ENCODE measurements at regions not wholly inside any gene's neighbourhood (a gene's known extent, or its start where the extent isn't known, plus 50 kb on each side); places are given as distances from the start of the nearest gene placed in this dataset.
A peak's percentile ranks its signal among the peaks of the same experiment; 100 is the strongest.

- H3K9me3 ChIP-seq: no peaks in the 10 kb centered on the region
- H3K4me1 ChIP-seq: peaks cover 0 to 21% (median 3%) of the 10 kb centered on the region in 9 donors
- intact Hi-C loops (cut with DNase I): no loop called here
- no peaks in the 10 kb centered on the region for H3K27me3 ChIP-seq
- no peaks in the 10 kb centered on the region for H3K36me3 ChIP-seq
- ATAC-seq (peak in 1 of 8 donors; percentile 6), DNase-seq (no peak)
- no peak overlapping the region for H3K27ac ChIP-seq
- WGBS, 2 donors: 94 to 96% methylated on average over 39 of the region's 39 CpGs
- H3K4me3 ChIP-seq: no peak overlapping the region
- TF ChIP-seq CTCF (IDR thresholded peaks at IDR 0.05): no peak
Measured at GRCh38 chr6:167662075-167662880, 164.4 kb upstream of the AFDN start.

GRCh38 chr6:167662881-167663205 is 163.9 kb upstream of the AFDN start:
- no peaks in the 10 kb centered on the region for H3K9me3 ChIP-seq
- DNase-seq (no peak), ATAC-seq (no peak)
- no peak overlapping the region for H3K4me3 ChIP-seq
- intact Hi-C loops (cut with DNase I): no loop called here
- no peaks in the 10 kb centered on the region for H3K36me3 ChIP-seq
- 79% methylated on average over 14 of the region's 14 CpGs for WGBS, 2 donors
- no peak for TF ChIP-seq CTCF (IDR thresholded peaks at IDR 0.05)
- no peak overlapping the region for H3K27ac ChIP-seq
- H3K27me3 ChIP-seq: no peaks in the 10 kb centered on the region
- peaks cover 0 to 24% (median 3%) of the 10 kb centered on the region in 9 donors for H3K4me1 ChIP-seq

GRCh38 chr6:167663316-167663715 is 163.4 kb upstream of the AFDN start:
- H3K36me3 ChIP-seq: no peaks in the 10 kb centered on the region
- no peak overlapping the region for H3K27ac ChIP-seq
- DNase-seq (no peak), ATAC-seq (no peak)
- no peaks in the 10 kb centered on the region for H3K27me3 ChIP-seq
- H3K9me3 ChIP-seq: no peaks in the 10 kb centered on the region
- intact Hi-C loops (cut with DNase I): no loop called here
- peaks cover 0 to 25% (median 3%) of the 10 kb centered on the region in 9 donors for H3K4me1 ChIP-seq
- H3K4me3 ChIP-seq: no peak overlapping the region
- WGBS, 2 donors: 68 to 69% methylated on average over 4 of the region's 4 CpGs
- no peak for TF ChIP-seq CTCF (IDR thresholded peaks at IDR 0.05)

- intact Hi-C loops (cut with DNase I): no loop called here
- peaks cover 0 to 25% (median 3%) of the 10 kb centered on the region in 9 donors for H3K4me1 ChIP-seq
- ATAC-seq: no peak
- no peaks in the 10 kb centered on the region for H3K9me3 ChIP-seq
- H3K4me3 ChIP-seq: no peak overlapping the region
- H3K36me3 ChIP-seq: no peaks in the 10 kb centered on the region
- no peak for TF ChIP-seq CTCF (IDR thresholded peaks at IDR 0.05)
- H3K27me3 ChIP-seq: no peaks in the 10 kb centered on the region
- H3K27ac ChIP-seq: no peak overlapping the region
- 84 to 88% methylated on average over 24 of the region's 24 CpGs for WGBS, 2 donors
- no peak for DNase-seq
Measured at GRCh38 chr6:167663784-167664443, 162.8 kb upstream of the AFDN start.
